Neural cell (in vitro differentiated cells): ENCODE measurements at regions not wholly inside any gene's neighbourhood (a gene's known extent, or its start where the extent isn't known, plus 50 kb on each side); places are given as distances from the start of the nearest gene placed in this dataset.

Experiments
- CTCF ChIP-seq: fragments of 450-650 bp; IDR thresholded peaks from 2 replicates; pipeline ENCODE4 v1.5.1; 2014; ENCODE audit warnings: antibody characterized with exemption, mild to moderate bottlenecking, moderate library complexity; ENCODE audit not compliant: poor library complexity, severe bottlenecking
- EP300 ChIP-seq: fragments of 450-650 bp; conservative IDR thresholded peaks from 2 replicates; pipeline ENCODE4 v1.6.1; 2014; ENCODE audit warnings: antibody characterized with exemption, mild to moderate bottlenecking, moderate library complexity; ENCODE audit not compliant: poor library complexity, severe bottlenecking
- EZH2 ChIP-seq: fragments of 200-600, 300-800 bp; shearing (Covaris generic), sonication (generic); IDR thresholded peaks from 2 replicates; pipeline ENCODE4 v1.6.1; 2014; ENCODE audit warnings: antibody characterized with exemption, low read length, borderline replicate concordance, mild to moderate bottlenecking; ENCODE audit not compliant: insufficient read depth, poor library complexity, severe bottlenecking
- POLR2AphosphoS5 ChIP-seq: IDR thresholded peaks from 2 replicates; pipeline ENCODE4 v1.6.1; 2012
- RAD21 ChIP-seq: fragments of 450-650 bp; conservative IDR thresholded peaks from 2 replicates; pipeline ENCODE4 v1.6.1; 2014; ENCODE audit warnings: antibody characterized with exemption, mild to moderate bottlenecking, moderate library complexity
- REST ChIP-seq: IDR thresholded peaks from 2 replicates; pipeline ENCODE4 v1.6.1; 2012; ENCODE audit warnings: borderline replicate concordance
- SMC3 ChIP-seq: fragments of 450-650 bp; conservative IDR thresholded peaks from 2 replicates; pipeline ENCODE4 v1.6.1; 2014; ENCODE audit warnings: antibody characterized with exemption, mild to moderate bottlenecking, moderate library complexity; ENCODE audit not compliant: poor library complexity
- TAF1 ChIP-seq: IDR thresholded peaks from 2 replicates; pipeline ENCODE4 v1.6.1; 2012; ENCODE audit warnings: low read depth

- TF ChIP-seq RAD21 = no peak
- TF ChIP-seq POLR2AphosphoS5 = no peak
- TF ChIP-seq CTCF = no peak
- TF ChIP-seq EZH2 = no peak
- TF ChIP-seq REST = no peak
- no peak for TF ChIP-seq TAF1
- no peak for TF ChIP-seq SMC3
- no peak for TF ChIP-seq EP300
Measured at GRCh38 chr7:142529591-142529990, 219.7 kb upstream of the PRSS1 start.
